Fibroblast of skin of scalp (primary cell): ENCODE measurements at regions not wholly inside any gene's neighbourhood (a gene's known extent, or its start where the extent isn't known, plus 50 kb on each side); places are given as distances from the start of the nearest gene placed in this dataset.

Experiments
- DNase-seq: peaks from one replicate; pipeline ENCODE4 v3.0.0-alpha.2; 2013

GRCh38 chr13:27847669-27848068 lies 55.4 kb downstream of the GSX1 start:
- no peak for DNase-seq

GRCh38 chr13:27851096-27851850 lies 59.0 kb downstream of the GSX1 start:
- DNase-seq: no peak

GRCh38 chr13:27852491-27852890 lies 60.2 kb downstream of the GSX1 start:
- DNase-seq: no peak

- DNase-seq: no peak
These were observed 61.1 kb downstream of the GSX1 start for GRCh38 chr13:27853335-27853734.

- DNase-seq: peak; percentile 2
These were observed 61.6 kb downstream of the GSX1 start for GRCh38 chr13:27853861-27854260.

- DNase-seq: no peak
These were observed 62.3 kb downstream of the GSX1 start for GRCh38 chr13:27854606-27855005.

GRCh38 chr13:27855381-27855780 lies 63.1 kb downstream of the GSX1 start:
- DNase-seq: no peak

GRCh38 chr13:27857282-27857681 lies 62.5 kb upstream of the PDX1 start:
- DNase-seq: no peak

- no peak for DNase-seq
These were observed 61.8 kb upstream of the PDX1 start for GRCh38 chr13:27858046-27858445.

GRCh38 chr13:27860743-27861142 lies 59.1 kb upstream of the PDX1 start:
- no peak for DNase-seq

GRCh38 chr13:27861165-27861564 lies 58.6 kb upstream of the PDX1 start:
- DNase-seq: no peak

GRCh38 chr13:27868641-27869435 lies 51.0 kb upstream of the PDX1 start:
- DNase-seq: peak; percentile 5

GRCh38 chr13:27869436-27870095 lies 50.2 kb upstream of the PDX1 start:
- no peak for DNase-seq
